HG02588 (cell line): ENCODE measurements at regions not wholly inside any gene's neighbourhood (a gene's known extent, or its start where the extent isn't known, plus 50 kb on each side); places are given as distances from the start of the nearest gene placed in this dataset.

Experiments used
- ATAC-seq: cut with Tn5 transposase; IDR thresholded peaks from one replicate; pipeline ENCODE4 v1.9.1; 2021; ENCODE audit warnings: mild to moderate bottlenecking, moderate library complexity; ENCODE audit not compliant: unreplicated experiment

GRCh38 chr6:167049275-167049674, 50.1 kb downstream of the CEP43 start:
- ATAC-seq = no peak

GRCh38 chr6:167050903-167051302, 51.7 kb downstream of the CEP43 start:
- no peak for ATAC-seq

- ATAC-seq = no peak
Measured at GRCh38 chr6:167053895-167054530, 54.8 kb downstream of the CEP43 start.

- ATAC-seq = no peak
Measured at GRCh38 chr6:167054987-167055386, 55.8 kb downstream of the CEP43 start.

- ATAC-seq = peak; percentile 92
Measured at GRCh38 chr6:167056370-167056769, 57.2 kb downstream of the CEP43 start.

GRCh38 chr6:167058261-167058660, 59.1 kb downstream of the CEP43 start:
- ATAC-seq = no peak
